HG02973 (cell line): ENCODE measurements at regions not wholly inside any gene's neighbourhood (a gene's known extent, or its start where the extent isn't known, plus 50 kb on each side); places are given as distances from the start of the nearest gene placed in this dataset.
A peak's percentile ranks its signal among the peaks of the same experiment; 100 is the strongest.
"Not testable (repeated sequence)": the region's sequence is repeated elsewhere in the genome, so short reads cannot be mapped to it uniquely, and the experiment has no call there.

ENCODE experiments used
- ATAC-seq: cut with Tn5 transposase; IDR thresholded peaks from one replicate; pipeline ENCODE4 v1.9.1; 2021; ENCODE audit warnings: moderate library complexity; ENCODE audit not compliant: unreplicated experiment

DNA sequence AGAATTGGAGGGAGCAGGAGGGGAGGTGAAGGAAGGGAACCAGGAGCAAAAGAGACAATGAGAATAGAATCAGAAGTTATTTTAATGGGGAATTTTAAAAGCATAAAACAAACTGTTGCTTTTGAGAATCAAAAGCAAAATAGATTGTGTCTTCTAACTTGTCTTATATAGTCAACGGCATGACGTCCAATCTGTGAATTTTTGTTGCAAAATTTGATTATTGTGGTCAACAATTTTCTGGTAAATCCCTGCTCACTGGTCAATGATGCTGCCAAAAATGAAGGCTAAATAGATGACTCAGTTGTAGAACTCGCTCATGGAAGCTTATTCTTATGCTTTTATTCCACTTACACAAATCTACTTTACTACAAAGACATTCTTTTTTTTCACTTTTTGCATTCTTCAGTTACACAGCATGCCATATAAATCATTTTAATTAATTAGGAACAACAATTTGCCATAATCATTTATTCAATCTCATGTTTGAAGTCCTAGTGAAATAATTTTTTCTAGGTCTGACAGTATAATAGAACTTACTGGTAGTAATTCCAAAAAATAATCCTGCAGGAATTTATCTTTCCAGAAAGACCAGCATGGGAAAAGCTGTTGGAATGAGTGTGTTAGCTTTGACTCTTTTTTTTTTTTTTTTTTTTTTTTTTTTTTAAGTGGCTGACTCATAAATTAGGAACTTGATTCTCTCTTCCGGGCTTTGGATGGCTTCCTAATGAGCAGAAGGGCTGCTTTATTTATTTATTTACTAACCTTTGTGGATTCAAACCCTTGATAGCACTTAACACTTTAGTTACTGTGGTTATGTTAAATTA is 256.9 kb downstream of the SPRY2 start:
- ATAC-seq: no peak

DNA sequence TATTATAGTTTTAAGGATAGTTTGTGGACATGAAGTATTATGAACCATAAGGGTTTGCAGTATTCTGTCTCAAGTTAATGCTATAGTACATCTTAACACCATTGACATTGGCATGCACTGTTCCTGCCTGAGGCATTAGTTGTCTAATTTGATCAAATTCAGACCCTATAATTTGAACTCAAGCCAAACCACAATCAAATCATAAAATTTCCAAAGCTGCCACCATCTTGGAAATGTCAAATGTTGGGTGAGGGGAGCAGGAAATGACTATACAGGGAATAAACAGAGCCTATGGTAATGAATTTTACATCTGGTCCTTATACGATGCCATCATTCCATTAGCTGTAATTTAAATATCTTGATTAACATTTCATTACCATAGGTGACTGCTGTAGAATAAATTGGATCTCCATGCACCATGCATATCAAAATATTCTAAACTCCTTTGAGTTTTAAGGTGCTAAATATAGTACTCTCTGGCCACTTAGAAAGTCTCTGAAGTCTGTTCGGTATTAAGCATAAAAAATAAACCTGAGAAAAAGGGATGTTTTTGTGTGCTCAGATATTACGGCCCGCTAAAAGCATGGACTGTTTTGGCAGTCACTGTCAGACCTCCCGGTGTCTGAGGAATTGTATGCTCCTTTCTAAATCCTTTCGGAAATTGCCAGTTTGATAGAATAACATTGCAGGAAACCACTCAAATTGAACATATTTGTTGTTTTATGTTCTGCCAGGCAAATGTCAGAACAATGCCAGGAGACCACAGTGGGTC is 257.7 kb downstream of the SPRY2 start:
- no peak for ATAC-seq

DNA sequence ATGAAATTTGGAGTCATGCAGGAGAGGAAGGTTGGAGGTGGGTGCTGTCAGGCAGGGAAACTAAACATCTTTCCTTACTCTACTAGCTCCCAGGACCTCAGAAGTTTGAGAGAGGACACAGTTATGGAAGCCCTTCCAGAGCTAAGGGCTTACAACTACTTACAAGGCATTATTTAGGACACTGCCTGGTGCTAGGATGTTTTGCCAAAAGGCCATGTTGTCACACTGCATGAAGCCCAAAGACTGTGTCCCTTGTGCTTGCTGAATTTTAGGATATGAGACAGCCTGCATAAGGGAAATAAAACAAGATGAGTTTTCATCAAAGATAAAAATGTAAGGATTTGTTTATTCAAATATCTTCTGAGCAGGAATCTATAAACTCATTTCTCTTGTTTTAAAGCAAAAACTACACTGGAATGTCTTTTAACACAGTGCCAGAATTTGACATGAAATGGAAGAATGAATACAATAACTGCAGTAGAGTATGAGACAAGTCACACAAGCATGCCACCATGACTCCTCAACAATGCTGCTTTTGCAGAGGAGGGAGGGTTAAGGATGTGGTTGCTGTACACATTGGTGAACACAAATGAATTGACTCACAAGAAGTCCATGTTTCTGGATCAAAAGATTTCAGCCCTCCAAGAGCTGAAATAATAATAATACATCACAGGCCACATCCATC is 258.4 kb downstream of the SPRY2 start:
- no peak for ATAC-seq

DNA sequence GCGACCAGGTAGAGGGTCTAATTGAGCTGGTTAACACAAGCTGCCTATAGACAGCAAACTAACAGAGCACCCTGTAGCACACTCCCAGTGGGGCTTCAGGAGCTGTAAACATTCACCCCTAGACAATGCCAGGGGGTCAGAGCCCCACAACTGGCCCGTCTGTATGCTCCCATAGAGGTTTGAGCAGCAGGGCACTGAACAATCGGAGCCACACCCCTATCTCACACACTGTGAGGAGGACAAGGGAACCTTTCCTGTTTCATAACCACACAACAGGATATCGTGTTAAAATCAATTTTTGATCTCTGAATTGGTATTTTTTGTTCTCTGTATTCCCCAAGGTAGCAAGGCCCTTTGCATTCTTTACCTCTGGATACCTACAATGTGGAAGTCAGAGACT is 266.1 kb downstream of the SPRY2 start:
- no peak for ATAC-seq

DNA sequence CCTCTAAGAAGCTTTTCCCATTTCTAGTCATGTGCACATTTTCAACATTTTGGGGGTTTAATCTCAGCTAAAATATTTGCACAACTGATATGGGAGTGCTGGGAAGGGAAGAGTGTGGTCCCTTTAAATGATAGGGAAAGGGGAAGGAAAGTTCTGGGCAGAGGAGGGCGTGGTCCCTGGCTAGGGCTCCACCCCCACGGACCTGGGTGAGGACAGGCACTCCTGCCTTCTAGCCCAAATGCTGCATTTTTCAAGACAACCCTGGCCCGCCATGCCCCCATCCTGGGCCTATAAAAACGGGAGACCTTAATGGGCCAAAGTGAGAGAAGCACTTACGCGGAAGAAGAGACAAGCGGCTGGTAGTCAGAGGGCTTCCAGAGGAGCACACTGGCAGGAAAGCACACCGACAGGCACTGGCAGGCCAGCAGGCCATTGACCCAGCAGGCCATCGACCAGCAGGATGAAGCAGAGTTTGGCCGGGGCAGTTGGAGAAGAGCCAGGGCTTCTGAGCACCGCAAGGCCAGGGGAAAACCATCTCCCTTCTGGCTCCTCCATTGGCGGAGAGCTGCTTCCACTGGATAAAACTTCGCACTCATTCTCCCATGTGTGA is 266.7 kb downstream of the SPRY2 start:
- no peak for ATAC-seq

DNA sequence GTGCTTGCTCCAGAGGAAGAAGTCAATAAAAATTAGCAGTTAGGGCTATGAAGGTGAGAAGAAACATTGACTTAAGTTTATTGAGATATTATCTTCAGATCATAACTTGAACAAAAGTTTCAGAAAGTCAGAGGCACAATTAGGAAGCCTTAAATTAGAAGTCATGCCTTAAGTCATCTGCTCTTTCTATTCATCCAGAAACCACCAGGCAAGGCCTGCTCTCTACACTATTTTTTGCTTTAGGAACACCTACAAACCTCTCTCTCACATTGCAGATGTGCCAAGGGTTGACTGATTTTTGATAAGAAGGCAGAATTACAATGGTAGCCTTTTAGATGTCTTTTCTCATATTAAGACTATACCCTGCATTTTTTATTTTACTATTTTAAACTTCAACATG is 268.7 kb downstream of the SPRY2 start:
- no peak for ATAC-seq

DNA sequence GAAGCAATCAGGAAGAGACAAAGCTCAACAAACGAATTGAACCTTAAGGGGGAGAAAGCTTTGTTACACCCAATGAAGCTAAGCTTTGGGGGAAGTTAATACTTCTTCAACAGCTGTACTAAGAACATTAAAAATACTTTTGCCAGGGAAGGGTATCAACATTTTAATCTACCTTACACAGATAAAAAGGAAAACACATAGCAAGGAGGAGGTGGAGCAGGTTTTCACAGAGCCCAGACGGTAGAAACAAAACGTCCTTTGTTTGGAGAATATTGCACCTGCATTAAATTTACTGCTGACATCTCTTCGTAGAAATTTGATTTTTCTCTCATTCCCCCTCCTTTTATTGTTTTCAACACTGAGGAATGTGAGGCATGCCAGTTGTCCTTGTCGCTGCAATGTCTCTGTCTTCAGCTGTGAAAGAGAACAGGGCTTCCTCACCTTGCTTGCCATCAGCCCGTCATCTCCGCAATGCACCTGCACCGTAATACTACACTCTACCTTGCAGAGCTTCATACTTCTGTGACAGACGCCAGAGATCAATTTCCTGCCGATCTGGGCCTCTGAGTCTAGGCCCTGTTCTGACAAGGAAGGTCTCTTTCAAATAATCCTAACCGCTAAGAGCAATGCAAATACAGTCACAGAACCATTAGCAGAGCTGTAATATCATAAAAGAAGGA is 270.8 kb downstream of the SPRY2 start:
- ATAC-seq: no peak

DNA sequence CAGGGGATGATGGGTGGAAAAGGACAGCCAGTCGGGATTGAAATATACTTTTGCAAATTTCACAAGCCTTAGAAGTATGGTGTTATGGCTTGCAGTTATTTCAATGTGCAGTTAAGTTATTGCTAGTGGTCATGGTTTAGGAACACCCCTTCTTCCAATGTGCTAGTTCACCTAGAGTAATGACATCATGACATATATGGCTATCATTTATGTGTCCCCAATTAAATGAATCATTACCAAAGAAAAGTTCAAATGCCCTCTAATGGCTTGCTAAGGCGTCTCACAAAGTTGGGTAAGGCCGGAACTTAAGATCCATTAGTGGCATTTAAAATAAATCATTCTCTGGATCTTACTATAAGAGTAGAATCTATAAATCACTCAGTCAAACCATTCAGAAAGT is 271.6 kb downstream of the SPRY2 start:
- ATAC-seq: no peak

DNA sequence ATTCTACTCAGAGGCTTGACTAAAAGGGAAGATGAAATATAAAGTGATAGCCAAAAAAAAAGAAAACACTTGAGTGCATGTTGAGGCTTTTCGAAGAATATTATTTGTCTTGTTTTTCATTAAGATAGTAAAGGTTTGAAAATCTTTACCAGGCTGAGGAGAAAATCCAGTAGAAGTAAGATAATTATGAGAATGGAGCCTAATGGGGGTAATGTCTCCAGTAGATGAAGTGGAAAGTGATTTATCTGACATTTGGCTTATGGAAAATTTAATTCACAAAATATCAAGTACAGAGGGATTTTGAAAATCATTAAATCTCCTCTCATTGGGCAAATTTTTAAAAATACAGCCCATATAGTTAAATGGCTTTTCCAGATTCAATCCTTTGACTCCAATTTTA is 274.9 kb downstream of the SPRY2 start:
- no peak for ATAC-seq

DNA sequence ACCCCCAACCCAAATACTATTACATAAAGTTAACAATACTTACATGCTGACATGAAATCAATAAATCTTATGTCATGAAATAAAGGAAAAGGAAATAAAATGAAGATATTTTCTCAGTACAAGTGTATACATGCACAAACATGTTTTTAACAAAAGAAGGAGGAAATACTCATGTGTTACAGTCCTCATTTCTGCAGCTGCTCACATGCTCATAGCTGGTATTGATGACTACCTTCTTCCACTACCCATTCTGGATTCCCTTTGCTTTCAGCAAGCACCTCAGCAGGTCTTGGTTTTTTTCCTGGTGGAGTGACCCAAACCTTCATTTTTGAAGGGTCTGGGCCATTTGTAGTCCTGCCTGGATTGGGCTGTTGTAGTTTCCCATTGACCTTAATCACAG is 278.5 kb downstream of the SPRY2 start:
- not testable (repeated sequence) for ATAC-seq

DNA sequence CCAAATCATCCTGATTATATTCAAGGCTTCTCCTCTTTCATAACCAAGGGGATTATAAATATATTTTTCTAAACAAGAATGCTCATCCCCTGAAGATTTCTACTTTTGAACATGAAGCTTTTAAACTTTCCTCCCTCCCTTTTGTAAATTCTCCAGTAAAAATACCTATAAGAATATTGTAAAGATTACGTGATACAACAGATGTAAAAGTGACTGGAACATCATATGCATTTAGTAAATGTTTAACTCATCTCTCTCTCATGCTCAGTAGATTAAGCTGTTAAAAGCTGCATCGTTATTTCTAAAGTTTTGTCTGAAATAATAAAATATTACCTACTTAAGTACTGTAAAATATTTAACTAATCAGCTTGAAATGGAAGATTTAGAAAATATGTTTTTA is 281.1 kb downstream of the SPRY2 start:
- no peak for ATAC-seq

DNA sequence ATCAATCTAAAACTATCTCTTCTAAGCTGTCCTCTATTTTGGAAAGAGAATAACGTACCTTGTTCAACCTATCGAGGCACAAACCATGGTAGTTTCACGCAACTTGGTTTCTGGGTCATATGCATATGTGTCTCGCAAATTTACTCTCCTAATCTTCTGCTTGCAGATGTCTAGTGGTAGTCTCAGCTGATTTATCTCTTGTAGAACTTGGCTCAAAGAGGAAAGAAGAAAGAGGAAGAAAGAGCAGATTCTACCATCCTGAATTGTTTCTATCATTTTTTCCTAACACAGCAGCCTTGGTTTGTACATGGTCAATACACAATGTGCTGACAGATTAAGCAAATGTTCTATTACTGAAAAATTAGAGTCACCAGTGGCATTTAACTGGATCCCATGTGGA is 282.3 kb downstream of the SPRY2 start:
- no peak for ATAC-seq

DNA sequence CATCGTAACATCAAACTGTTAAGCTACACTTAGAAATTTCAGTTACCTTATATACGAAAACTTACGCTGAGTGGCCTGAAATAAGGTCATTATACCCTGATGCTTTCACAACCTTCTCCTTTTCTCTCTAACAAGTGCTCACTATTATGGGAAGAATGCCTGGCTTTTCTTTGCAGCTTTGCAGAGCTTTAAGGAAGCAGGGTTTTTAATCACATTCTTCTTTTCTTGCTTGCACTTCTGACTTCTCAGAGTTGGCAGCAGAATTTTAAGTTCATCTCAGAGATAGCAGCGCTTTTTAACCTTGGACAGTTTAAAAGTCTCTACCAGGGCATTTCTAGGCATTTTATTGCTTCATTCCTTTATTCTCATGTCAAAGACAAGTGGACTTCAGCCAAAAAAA is 285.1 kb downstream of the SPRY2 start:
- ATAC-seq: no peak

DNA sequence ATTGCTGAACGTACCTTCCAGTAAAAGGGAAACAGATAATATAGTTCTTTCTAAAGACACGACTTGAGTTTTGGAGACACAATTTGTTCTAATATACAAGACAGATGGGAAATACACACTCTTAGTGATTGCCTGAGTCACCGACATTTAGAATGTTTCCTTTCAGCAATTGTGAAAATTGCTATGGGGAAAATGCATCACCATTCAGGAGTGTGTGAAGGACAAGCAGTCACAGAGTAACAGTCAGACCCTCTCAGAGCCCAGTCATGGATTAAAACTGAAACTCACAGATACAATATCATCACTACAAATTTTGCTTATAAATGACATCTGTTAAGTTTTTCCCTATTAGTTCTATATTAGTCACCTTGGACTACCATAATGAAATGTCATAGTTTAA is 286.1 kb downstream of the SPRY2 start:
- no peak for ATAC-seq

DNA sequence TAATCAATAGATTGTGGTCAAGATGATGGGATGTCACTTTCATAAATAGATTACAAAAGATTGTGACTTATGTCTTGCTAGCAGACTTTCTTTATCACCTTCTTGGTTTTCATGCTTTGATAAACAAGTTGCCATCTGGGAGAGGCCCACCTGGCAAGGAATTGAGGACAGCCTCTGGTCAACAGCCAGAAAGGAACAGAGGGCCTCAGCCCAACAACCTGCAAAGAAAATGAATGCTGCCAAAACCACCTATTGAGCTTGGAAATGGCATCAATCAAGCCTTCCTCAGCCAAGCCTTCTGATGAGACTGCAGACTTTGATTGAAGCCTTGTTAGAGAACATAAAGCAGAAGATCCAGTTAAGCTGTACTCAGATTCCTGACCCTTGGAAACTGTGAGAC is 288.6 kb downstream of the SPRY2 start:
- ATAC-seq: no peak

DNA sequence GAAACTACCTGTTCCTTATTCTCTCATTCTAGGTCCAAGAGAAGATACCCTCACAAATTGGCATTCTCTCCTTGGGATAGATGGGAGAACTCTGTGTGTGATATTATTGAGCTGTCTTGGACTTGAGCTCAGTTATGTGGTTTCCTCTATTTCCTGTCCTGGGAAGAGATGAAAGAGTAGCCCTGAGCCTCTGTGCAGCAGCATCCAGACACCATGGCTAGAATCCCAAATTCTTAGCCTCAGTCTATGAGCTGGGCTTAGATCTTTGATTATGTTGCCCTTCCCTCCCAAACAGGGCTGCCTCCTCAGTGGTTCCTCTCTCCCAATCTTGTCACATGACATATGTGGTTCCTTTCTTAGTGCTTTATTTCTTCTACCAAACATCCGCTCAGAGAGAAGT is 290.7 kb downstream of the SPRY2 start:
- ATAC-seq: no peak

DNA sequence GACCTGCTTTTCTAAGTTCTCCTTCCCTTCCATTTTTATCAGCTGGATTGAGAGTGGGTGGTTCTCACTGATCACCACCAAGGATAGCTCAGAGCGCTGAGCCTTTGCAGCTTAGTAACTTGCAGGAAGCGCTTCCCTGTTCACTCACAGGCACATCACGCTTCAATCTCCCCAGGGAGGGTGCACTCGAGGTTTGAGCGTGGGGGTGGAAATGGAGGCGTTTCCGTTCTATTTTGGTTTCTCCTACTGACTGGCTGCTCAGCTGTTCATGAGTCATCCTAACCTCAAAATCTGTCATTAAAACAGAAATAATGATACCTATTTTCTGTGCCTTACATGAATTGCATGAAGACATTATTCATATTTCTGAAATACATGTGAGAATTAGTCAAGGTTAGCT is 292.1 kb downstream of the SPRY2 start:
- peak; percentile 99 for ATAC-seq

DNA sequence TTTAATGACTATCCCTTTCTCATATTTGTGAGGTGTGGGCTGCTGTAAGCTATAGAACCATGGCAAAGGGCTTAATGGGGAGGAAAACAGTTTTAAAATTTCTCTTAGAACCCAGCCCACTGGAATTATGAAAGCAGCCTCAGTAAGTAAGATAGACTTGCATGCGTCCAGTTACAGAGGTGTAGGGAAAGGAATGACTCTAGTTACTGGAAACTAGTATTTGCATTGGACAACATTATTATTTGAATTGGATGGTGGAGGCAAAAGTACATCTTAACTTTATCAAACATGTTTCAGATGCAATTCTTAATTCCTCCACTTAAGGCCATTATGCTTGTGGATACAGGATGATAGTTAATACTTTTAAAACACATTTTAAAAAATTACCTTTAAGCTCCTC is 292.9 kb downstream of the SPRY2 start:
- ATAC-seq: no peak

DNA sequence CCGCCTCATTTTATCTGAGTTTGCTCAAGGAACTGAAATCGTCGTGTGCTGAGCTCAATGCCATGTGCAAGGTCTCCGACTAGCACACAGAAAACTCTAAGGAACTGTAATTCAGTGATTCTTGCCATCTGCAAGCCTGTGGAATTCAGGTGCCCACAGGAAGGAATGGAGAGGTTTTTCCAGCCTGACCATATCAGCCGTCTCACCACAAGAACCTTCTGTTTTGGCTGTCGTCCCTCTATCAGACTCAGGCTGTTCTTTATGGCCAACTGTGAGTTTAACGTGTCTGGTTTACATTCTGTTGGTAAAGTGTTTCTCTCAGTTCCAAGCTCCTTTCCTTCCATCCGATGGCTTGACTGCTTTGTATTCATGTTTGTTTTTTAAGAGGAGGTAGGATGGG is 293.5 kb downstream of the SPRY2 start:
- ATAC-seq: no peak

DNA sequence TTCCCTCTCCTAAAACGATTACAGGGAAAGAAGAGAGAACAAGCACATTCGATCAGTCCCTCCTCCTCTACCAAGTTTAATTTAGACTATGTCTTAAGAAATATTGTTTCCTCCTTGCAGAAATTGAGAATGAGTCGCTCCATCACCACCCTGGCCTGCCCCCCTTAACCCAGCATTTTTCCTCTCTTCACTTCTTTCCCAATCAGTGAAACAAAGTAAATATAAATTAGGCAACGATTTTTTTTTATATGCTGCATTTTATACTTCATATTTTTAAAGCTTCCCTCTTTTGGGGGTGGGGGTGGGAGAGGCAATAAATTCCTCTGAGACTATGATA is 300.0 kb downstream of the SPRY2 start:
- no peak for ATAC-seq
